ENCODE measurements at regions not wholly inside any gene's neighbourhood (a gene's known extent, or its start where the extent isn't known, plus 50 kb on each side); places are given as distances from the start of the nearest gene placed in this dataset.

DNA sequence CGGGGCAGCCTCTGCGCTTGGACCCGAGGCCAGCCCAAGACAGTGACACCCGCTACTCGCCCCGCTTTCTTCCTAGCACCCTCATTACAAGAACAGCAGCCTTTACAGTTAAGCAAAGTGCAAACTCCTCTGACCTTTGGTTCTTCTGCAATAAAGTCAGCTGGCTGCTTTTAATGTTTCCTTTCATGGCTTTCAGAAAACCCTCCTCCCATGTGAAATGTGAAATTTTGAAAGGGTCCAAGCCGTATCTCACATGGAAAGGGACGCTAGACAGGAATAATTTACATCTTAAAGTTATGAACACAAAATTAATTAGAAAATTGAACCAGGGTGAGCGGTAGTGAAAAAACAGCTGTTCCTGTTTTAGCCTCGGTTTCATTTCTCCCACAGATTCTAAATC, 520.1 kb upstream of the FRG1 start:
- POLR2A ChIA-PET, result no interaction called here
- Histone ChIP-seq H3K9me3 (no peaks in the 10 kb centered on the region), H3K4me1 (no peaks in the 10 kb centered on the region), H3K27ac (no peak overlapping the region), H3K4me3 (no peak overlapping the region), H3K4me2 (no peak overlapping the region)
- DNase-seq (ENCODE audit: low read depth in 1 of 2, low spot score in 1 of 2) (no peak), ATAC-seq (no peak), FAIRE-seq (no peak)
- WGBS (ENCODE audit: missing lambda C conversion rate), result 31% methylated on average over 10 of the region's 10 CpGs
- no peak for TF ChIP-seq KDM1A (IDR thresholded peaks at IDR 0.05; ENCODE audit: low read depth)
- TF ChIP-seq HDAC2 (IDR thresholded peaks at IDR 0.05), result no peak
- TF ChIP-seq POLR2A (IDR thresholded peaks at IDR 0.05; ENCODE audit: low read length), result no peak
- no peak for TF ChIP-seq KDM5A (IDR thresholded peaks at IDR 0.05)
- no peak for TF ChIP-seq CEBPB (IDR thresholded peaks at IDR 0.05)
- TF ChIP-seq ZSCAN20 (CRISPR knock-in tag; IDR thresholded peaks at IDR 0.05), result no peak
- TF ChIP-seq ZNF302 (CRISPR knock-in tag; IDR thresholded peaks at IDR 0.05), result no peak
- TF ChIP-seq SREBF2 (IDR thresholded peaks at IDR 0.05), result no peak
- no peak for TF ChIP-seq PHF8 (IDR thresholded peaks at IDR 0.05; ENCODE audit: borderline replicate concordance, low read depth)
- no peak for TF ChIP-seq MAFK (IDR thresholded peaks at IDR 0.05; ENCODE audit: partially characterized antibody)
- TF ChIP-seq HOXB13 (CRISPR knock-in tag; IDR thresholded peaks at IDR 0.05; ENCODE audit: low read depth), result no peak
- TF ChIP-seq ATOH8 (CRISPR knock-in tag; IDR thresholded peaks at IDR 0.05; ENCODE audit: low read depth), result no peak
- no peak for TF ChIP-seq RCOR1 (IDR thresholded peaks at IDR 0.05; ENCODE audit: low read depth, low read length)
- TF ChIP-seq REST (IDR thresholded peaks at IDR 0.05), result no peak
- no peak for TF ChIP-seq NPAS2 (CRISPR knock-in tag; IDR thresholded peaks at IDR 0.05; ENCODE audit: borderline replicate concordance)
- TF ChIP-seq NR3C1 (IDR thresholded peaks at IDR 0.05), result no peak
- CTCF ChIA-PET, result no interaction called here

- CTCF ChIA-PET, result no interaction called here
- Histone ChIP-seq H3K4me3 (no peak overlapping the region), H3K9me3 (no peaks in the 10 kb centered on the region), H3K27ac (no peak overlapping the region), H3K4me2 (no peak overlapping the region), H3K4me1 (no peaks in the 10 kb centered on the region)
- POLR2A ChIA-PET, result no interaction called here
- FAIRE-seq (no peak), DNase-seq (ENCODE audit: low read depth in 1 of 2, low spot score in 1 of 2) (peak in 1 of 2 experiments; percentile 4), ATAC-seq (no peak)
- no peak for TF ChIP-seq ZNF302 (CRISPR knock-in tag; IDR thresholded peaks at IDR 0.05)
- no peak for TF ChIP-seq HOXB13 (CRISPR knock-in tag; IDR thresholded peaks at IDR 0.05; ENCODE audit: low read depth)
- no peak for TF ChIP-seq CBX8 (IDR thresholded peaks at IDR 0.05)
- no peak for TF ChIP-seq GATA3 (IDR thresholded peaks at IDR 0.05; ENCODE audit: borderline replicate concordance)
- no peak for TF ChIP-seq EP300 (IDR thresholded peaks at IDR 0.05)
- TF ChIP-seq, protein P1, sequence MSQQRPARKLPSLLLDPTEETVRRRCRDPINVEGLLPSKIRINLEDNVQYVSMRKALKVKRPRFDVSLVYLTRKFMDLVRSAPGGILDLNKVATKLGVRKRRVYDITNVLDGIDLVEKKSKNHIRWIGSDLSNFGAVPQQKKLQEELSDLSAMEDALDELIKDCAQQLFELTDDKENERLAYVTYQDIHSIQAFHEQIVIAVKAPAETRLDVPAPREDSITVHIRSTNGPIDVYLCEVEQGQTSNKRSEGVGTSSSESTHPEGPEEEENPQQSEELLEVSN (IDR thresholded peaks at IDR 0.05; ENCODE audit: borderline replicate concordance, low read depth), result no peak
- TF ChIP-seq FOSB (CRISPR knock-in tag; IDR thresholded peaks at IDR 0.05), result no peak
- no peak for TF ChIP-seq FOSL2 (IDR thresholded peaks at IDR 0.05)
- no peak for TF ChIP-seq FOSL2 (CRISPR knock-in tag; IDR thresholded peaks at IDR 0.05)
- 0 out of 3 replicates have a peak, but pooled peaks have one; percentile 9 for TF ChIP-seq CTCF (IDR thresholded peaks at IDR 0.05)
- TF ChIP-seq RAD21 (conservative IDR thresholded peaks at IDR 0.05 in 1 of 2, IDR thresholded peaks at IDR 0.05 in 1 of 2), result 0 out of 5 replicates have a peak, but pooled peaks of 1 of the 2 experiments have one; percentile 15
- no peak for TF ChIP-seq PHF8 (IDR thresholded peaks at IDR 0.05; ENCODE audit: borderline replicate concordance, low read depth)
- WGBS (ENCODE audit: missing lambda C conversion rate), result 5% methylated on average over 3 of the region's 3 CpGs
Observed at GRCh38 chr4:189436207-189436606, 504.5 kb upstream of the FRG1 start.

Data from A549 (cell line).